ENCODE measurements at regions not wholly inside any gene's neighbourhood (a gene's known extent, or its start where the extent isn't known, plus 50 kb on each side); places are given as distances from the start of the nearest gene placed in this dataset.

DNA sequence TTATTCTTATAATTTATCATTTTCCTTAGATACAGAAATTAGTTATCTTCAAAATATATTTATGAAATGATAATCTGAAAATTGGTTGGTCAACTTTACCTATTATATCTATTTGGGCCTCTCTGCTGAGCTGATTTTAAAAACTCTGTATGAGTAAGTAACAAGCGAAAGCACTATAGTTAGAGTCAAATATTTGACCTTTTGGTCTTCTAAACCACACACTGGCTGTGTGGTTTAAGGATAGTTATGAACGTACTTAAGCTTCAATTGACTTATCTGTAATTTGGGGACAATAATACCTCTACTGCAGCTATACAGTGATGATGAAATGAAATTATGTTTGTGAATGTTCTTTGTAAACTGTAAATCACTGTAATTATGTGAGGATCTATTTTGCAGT, 763.9 kb upstream of the GRM7 start:
- no peak for TF ChIP-seq CTCF (IDR thresholded peaks at IDR 0.05; ENCODE audit: unreplicated experiment)
- H3K4me1 Mint-ChIP-seq, result peaks cover 13% of the 10 kb centered on the region
- H3K4me3 Mint-ChIP-seq, result no peak overlapping the region
- no peak for DNase-seq (ENCODE audit: low spot score in 2 of 2, unreplicated experiment in 2 of 2)
- no peak overlapping the region for H3K27ac Mint-ChIP-seq
- H3K36me3 Mint-ChIP-seq, result no peaks in the 10 kb centered on the region
- no peaks in the 10 kb centered on the region for H3K27me3 Mint-ChIP-seq (ENCODE audit: low read depth)
- H3K9me3 Mint-ChIP-seq, result peaks cover 5% of the 10 kb centered on the region

DNA sequence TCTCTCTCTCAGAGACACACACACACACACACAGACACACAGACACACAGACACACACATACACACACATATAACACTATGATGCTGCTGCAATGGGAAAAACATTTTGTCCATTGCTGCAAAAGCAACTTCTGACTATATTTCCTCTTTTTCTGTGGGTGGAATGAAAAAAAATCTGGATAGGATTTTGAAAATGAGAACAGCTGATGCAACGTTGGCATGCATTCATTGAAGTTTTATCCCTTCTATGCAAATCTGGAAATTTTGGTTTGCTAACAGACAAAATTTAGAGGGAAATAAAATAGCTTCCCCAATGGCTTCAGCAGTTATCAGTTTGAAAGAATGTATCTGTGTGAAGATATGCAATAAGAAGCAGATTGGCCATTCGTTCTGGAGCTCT, 763.4 kb upstream of the GRM7 start:
- Mint-ChIP-seq H3K9me3 (peaks cover 7% of the 10 kb centered on the region), H3K27me3 (ENCODE audit: low read depth) (no peaks in the 10 kb centered on the region), H3K36me3 (peaks cover under 1% of the 10 kb centered on the region), H3K27ac (no peak overlapping the region), H3K4me1 (peaks cover 13% of the 10 kb centered on the region), H3K4me3 (no peak overlapping the region)
- DNase-seq (ENCODE audit: low spot score in 2 of 2, unreplicated experiment in 2 of 2), result no peak
- no peak for TF ChIP-seq CTCF (IDR thresholded peaks at IDR 0.05; ENCODE audit: unreplicated experiment)

DNA sequence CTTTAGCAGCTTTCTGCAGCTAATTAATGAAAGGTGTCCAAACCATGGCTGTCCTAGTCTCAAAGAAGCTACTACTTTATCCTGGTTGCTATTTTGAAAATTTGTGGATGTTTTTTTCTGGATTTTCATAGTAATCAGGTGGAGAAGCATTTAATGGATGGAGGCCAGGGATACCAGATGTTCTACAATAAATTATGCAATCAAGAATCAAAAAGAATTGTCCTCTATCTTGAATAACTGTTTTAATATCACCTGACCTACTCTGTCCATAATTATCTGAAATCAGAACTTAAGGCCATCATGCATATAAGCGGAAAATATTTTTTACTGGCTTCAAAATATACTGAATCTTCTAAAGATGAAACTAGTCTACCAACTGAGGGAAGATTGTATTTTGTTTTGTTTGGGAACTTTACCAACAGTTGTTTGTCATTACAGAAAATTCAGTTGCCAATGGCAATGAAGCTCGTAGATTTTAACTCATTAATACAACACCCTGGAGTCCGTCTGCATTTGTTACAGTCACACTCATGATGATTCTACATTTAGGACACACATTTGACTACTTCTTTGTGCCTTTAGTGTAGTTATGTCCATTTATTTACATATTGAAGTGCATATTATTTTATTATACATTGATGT, 762.3 kb upstream of the GRM7 start:
- no peak for DNase-seq (ENCODE audit: low spot score in 2 of 2, unreplicated experiment in 2 of 2)
- no peak for TF ChIP-seq CTCF (IDR thresholded peaks at IDR 0.05; ENCODE audit: unreplicated experiment)
- peaks cover 1% of the 10 kb centered on the region for H3K36me3 Mint-ChIP-seq
- H3K9me3 Mint-ChIP-seq, result peaks cover 7% of the 10 kb centered on the region
- no peak overlapping the region for H3K4me3 Mint-ChIP-seq
- H3K27me3 Mint-ChIP-seq (ENCODE audit: low read depth), result no peaks in the 10 kb centered on the region
- no peak overlapping the region for H3K27ac Mint-ChIP-seq
- peaks cover 2% of the 10 kb centered on the region for H3K4me1 Mint-ChIP-seq

DNA sequence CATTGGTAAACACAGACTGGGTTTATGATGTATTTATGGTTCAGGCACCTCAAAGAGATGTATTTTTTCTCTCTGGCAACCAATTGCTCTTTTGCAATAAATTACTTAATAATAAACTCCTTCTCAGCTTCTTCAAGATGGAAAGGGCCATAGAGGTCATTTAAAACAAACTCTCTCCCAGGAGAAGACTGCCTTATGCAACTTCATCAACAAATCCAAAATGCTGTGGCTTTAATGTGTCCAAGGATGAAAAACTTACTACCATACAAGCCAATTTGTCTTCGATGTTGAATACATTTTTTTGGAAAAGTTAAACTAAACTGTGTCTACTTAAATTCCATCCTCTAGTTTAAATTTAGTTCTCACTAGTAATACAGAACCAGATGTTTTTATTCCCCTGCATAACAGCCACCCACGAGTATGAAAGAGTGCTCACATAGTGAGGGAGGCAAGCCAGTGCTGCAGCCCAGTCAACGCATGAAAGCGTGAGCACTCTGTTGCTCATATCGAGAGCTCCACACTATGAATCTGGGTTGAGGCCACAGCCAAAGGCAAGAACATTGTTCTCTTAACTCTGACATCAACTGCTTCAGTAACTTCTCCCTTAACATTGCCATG, 761.3 kb upstream of the GRM7 start:
- no peaks in the 10 kb centered on the region for H3K27me3 Mint-ChIP-seq (ENCODE audit: low read depth)
- H3K4me3 Mint-ChIP-seq, result no peak overlapping the region
- peaks cover 2% of the 10 kb centered on the region for H3K4me1 Mint-ChIP-seq
- peaks cover 12% of the 10 kb centered on the region for H3K9me3 Mint-ChIP-seq
- no peak overlapping the region for H3K27ac Mint-ChIP-seq
- no peak for TF ChIP-seq CTCF (IDR thresholded peaks at IDR 0.05; ENCODE audit: unreplicated experiment)
- H3K36me3 Mint-ChIP-seq, result peaks cover 1% of the 10 kb centered on the region
- no peak for DNase-seq (ENCODE audit: low spot score in 2 of 2, unreplicated experiment in 2 of 2)

GRCh38 chr3:6105187-6105586, 755.7 kb upstream of the GRM7 start:
- Mint-ChIP-seq H3K4me3 (no peak overlapping the region), H3K4me1 (peaks cover 12% of the 10 kb centered on the region), H3K36me3 (peaks cover 1% of the 10 kb centered on the region), H3K27ac (no peak overlapping the region), H3K9me3 (peaks cover 19% of the 10 kb centered on the region), H3K27me3 (ENCODE audit: low read depth) (no peaks in the 10 kb centered on the region)
- TF ChIP-seq CTCF (IDR thresholded peaks at IDR 0.05; ENCODE audit: unreplicated experiment), result no peak
- DNase-seq (ENCODE audit: low spot score in 2 of 2, unreplicated experiment in 2 of 2), result no peak

All from mesothelial cell of epicardium (in vitro differentiated cells).